PC-3 (cell line): ENCODE measurements at regions not wholly inside any gene's neighbourhood (a gene's known extent, or its start where the extent isn't known, plus 50 kb on each side); places are given as distances from the start of the nearest gene placed in this dataset.

Experiments used
- CTCF ChIP-seq: fragments of 300-600 bp; sonication (generic); conservative IDR thresholded peaks from 2 replicates; pipeline ENCODE4 v1.5.1; 2017; ENCODE audit warnings: antibody characterized with exemption, low read depth, mild to moderate bottlenecking, low read length
- EZH2 ChIP-seq: fragments of 300-600 bp; sonication (generic); IDR thresholded peaks from one replicate; pipeline ENCODE4 v1.6.1; 2017; ENCODE audit warnings: antibody characterized with exemption, mild to moderate bottlenecking, low read length; ENCODE audit not compliant: unreplicated experiment

GRCh38 chr2:188881434-188881833 lies 92.7 kb upstream of the COL3A1 start:
- no peak for TF ChIP-seq CTCF
- TF ChIP-seq EZH2, result no peak
